Lower leg skin (tissue), 4 donors: ENCODE measurements at regions not wholly inside any gene's neighbourhood (a gene's known extent, or its start where the extent isn't known, plus 50 kb on each side); places are given as distances from the start of the nearest gene placed in this dataset.

Experiments
- DNase-seq, 2 donors: peaks; one replicate each; pipeline ENCODE4 v3.0.0-alpha.2; 2019; ENCODE audit warnings: low spot score in 2 of 2
- H3K4me3 ChIP-seq: fragments of 200-600 bp; sonication (generic); 2 replicates; pipeline ENCODE4 v1.5.1; 2017; ENCODE audit warnings: mild to moderate bottlenecking, low read depth; ENCODE audit not compliant: poor library complexity, severe bottlenecking
- POLR2A ChIP-seq, 2 donors: fragments of 450-650 bp; IDR thresholded peaks; one replicate each; pipeline ENCODE4 v1.6.1; 2016 to 2017; ENCODE audit warnings: antibody characterized with exemption in 2 of 2, mild to moderate bottlenecking in 1 of 2, moderate library complexity in 1 of 2
- WGBS, 2 donors: methylation state at CpG; one replicate each; pipeline ENCODE4 v1.1.5; 2018; 5-methylcytosine and 5-hydroxymethylcytosine counted together
- intact Hi-C: fragments of 100-400 bp; cut with DNase I; formaldehyde crosslinking; loops from one replicate; pipeline ENCODE4 v1.15.0; 2023; ENCODE audit warnings: low total_unique reads
- TF ChIP-seq, protein P1 (sequence below), 3 donors: fragments of 450-650 bp; IDR thresholded peaks; one replicate each; pipeline ENCODE4 v1.5.1; 2016; ENCODE audit warnings: antibody characterized with exemption in 3 of 3, mild to moderate bottlenecking in 3 of 3, moderate library complexity in 2 of 3

DNA sequence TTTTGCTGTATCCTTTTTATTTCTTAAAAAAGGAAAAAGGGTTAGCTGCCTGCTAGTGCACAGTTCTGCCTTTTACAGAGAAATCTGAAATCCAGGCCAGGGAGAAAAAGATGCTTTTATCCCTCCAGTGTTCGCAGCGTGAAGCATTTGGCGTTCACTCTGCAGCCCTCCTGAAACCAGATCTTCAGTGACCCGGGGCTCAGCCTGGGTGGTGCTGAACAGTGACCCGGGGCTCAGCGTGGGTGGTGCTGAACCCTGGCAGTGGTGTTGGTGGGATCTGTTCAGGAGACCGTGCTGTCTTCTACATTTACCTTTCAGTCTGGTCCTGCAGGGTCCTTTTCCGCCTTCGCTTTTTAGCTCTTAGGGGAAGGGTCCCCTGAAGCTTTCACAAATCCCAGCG is 164.7 kb upstream of the KLF6 start:
- intact Hi-C loops: no loop called here
- 88% methylated on average over 10 of the region's 10 CpGs for WGBS, 2 donors
- no peak overlapping the region for H3K4me3 ChIP-seq
- TF ChIP-seq, protein P1, sequence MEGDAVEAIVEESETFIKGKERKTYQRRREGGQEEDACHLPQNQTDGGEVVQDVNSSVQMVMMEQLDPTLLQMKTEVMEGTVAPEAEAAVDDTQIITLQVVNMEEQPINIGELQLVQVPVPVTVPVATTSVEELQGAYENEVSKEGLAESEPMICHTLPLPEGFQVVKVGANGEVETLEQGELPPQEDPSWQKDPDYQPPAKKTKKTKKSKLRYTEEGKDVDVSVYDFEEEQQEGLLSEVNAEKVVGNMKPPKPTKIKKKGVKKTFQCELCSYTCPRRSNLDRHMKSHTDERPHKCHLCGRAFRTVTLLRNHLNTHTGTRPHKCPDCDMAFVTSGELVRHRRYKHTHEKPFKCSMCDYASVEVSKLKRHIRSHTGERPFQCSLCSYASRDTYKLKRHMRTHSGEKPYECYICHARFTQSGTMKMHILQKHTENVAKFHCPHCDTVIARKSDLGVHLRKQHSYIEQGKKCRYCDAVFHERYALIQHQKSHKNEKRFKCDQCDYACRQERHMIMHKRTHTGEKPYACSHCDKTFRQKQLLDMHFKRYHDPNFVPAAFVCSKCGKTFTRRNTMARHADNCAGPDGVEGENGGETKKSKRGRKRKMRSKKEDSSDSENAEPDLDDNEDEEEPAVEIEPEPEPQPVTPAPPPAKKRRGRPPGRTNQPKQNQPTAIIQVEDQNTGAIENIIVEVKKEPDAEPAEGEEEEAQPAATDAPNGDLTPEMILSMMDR (IDR thresholded peaks at IDR 0.05): no peak
- TF ChIP-seq POLR2A (IDR thresholded peaks at IDR 0.05): no peak
- peak in 1 of 2 donors; percentile 84 for DNase-seq

DNA sequence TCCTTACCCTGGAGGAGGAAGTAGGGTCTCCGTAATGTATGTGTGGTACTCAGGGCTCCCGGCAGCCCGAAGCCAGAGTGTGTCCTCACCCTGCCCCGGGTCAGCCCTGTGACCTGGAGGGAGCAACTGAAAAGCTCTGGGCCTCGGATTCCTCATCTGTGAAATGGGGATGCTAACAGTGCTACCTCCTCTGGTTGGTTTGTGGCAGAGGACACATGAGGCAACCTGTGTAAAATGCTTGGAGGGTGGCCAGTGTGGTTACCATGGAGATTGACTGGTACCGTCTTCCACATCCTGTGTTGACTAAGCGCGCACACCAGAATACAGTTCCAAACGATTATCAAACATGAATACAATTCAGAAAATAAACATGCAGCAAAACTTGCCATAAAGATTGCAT is 163.8 kb upstream of the KLF6 start:
- WGBS, 2 donors: 66 to 77% methylated on average over 9 of the region's 9 CpGs
- no peak overlapping the region for H3K4me3 ChIP-seq
- peak; percentile 51 to 90 for DNase-seq
- intact Hi-C loops: no loop called here
- TF ChIP-seq, protein P1 (IDR thresholded peaks at IDR 0.05): no peak
- TF ChIP-seq POLR2A (IDR thresholded peaks at IDR 0.05): no peak

DNA sequence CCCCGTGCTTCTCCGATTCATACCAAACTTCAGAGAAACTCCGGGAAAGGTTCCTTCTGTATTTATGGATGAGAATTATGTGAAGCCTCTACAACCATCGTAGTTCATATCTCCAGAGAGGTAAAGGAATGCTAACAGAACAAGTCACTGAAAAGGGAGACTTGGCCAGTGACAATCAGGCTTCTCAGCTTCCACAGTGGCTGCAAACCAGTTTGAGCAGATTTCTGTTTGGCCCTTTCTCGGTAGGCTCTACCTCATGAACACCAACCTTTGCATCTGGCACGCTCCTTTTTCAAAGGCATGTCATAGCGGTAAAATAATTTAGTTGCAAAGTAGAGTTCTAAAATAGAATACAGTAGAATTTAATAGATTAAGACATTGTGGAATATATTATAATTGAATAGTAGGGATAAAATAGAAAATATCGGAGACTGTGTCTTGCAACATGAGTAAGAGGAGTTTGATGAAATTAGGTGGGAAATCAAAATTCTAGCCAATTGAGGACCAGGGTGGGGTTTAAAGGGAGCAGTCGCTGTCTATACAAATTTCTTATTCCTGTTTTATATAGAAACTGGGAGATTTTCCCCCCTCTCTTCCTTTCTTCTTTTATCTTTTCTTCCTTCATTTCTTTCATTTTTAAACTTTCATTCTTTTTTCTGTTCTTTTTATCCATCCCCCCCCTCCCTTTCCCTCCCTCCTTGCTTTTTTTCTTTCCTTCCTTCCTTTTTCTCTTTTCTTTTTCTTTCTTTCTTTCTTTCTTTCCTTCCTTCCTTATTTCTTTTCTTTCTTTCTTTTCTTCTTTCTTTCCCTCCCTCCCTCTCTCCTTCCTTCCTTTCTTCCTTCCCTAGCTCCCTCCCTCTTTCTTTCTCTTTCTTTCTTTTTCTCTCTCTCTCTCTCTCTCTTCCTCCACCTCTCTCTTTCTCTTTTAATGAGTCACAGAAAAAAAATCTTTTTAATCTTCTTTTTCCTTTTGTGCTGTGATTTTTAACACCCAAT is 161.5 kb upstream of the KLF6 start:
- no peak overlapping the region for H3K4me3 ChIP-seq
- intact Hi-C loops: no loop called here
- DNase-seq: peak in 1 of 2 donors; percentile 66
- WGBS, 2 donors: 58 to 64% methylated on average over 9 of the region's 9 CpGs
- no peak for TF ChIP-seq POLR2A (IDR thresholded peaks at IDR 0.05)
- TF ChIP-seq, protein P1 (IDR thresholded peaks at IDR 0.05): no peak

DNA sequence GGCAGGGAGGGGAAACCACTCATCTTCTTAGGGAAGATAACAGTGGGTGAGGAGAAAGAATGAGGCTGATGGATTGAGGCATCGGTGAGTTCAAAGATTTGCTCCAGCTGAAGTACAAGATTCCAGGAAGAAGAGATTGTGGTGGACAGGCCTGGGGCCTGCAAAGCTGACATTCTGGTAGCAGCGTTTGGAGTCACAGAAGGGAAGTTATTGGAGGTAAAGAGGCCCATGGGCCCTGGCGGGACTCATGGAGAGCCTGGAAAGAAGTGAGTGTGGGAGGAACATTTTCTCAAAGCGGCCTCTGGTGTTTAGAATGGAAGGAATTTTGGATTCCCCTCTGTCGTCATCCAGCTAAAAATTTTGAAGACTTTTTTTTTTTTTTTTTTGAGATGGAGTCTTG is 160.0 kb upstream of the KLF6 start:
- 90% methylated on average over 5 of the region's 5 CpGs for WGBS, 2 donors
- TF ChIP-seq, protein P1 (IDR thresholded peaks at IDR 0.05): no peak
- TF ChIP-seq POLR2A (IDR thresholded peaks at IDR 0.05): no peak

DNA sequence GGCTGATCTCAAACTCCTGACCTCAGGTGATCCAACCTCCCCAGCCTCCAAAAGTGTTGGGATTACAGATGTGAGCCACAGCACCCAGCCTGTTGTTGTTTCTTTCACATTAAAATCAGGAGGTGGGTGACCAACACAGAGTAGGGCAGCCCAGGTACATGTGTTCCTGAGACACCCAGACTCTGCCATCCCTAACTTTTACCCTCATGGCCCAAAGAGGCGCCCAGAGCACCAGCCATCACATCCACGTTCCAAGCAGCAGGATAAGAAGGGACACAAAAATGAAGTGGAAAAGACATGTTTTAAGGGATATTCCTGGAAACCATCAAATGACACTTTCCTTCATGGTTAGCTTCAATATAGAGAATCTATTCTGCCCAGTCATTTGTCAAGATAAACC is 159.6 kb upstream of the KLF6 start:
- no peak for DNase-seq
- 97 to 100% methylated on average over 2 of the region's 2 CpGs for WGBS, 2 donors
- intact Hi-C loops: no loop called here
- TF ChIP-seq, protein P1 (IDR thresholded peaks at IDR 0.05): no peak
- TF ChIP-seq POLR2A (IDR thresholded peaks at IDR 0.05): no peak
- H3K4me3 ChIP-seq: no peak overlapping the region

More for the DNA sequence above, 160.0 kb upstream of the KLF6 start:
- no peak overlapping the region for H3K4me3 ChIP-seq
- DNase-seq: peak in 1 of 2 donors; percentile 36
- intact Hi-C loops: no loop called here
